ENCODE measurements at regions not wholly inside any gene's neighbourhood (a gene's known extent, or its start where the extent isn't known, plus 50 kb on each side); places are given as distances from the start of the nearest gene placed in this dataset.

DNA sequence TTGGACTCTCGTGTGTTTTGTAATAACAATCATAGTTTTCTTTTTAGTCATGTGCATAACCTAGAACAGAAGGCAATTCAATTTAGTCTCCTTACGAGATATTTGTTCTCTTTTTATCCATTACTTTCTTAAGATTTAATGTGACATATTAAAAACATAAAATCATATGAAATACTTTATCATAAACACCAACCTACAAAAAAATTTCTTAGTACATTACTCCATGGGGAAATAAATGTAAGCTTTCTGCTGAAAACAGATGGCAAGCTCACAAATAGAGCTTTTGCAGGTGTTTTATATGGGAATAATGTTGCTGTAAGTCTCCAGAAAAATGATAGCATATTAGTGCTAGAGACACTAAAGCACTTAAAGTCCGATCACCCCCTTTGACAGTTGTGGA is 1035.2 kb upstream of the ARRDC3 start:
- TF ChIP-seq, protein P1, sequence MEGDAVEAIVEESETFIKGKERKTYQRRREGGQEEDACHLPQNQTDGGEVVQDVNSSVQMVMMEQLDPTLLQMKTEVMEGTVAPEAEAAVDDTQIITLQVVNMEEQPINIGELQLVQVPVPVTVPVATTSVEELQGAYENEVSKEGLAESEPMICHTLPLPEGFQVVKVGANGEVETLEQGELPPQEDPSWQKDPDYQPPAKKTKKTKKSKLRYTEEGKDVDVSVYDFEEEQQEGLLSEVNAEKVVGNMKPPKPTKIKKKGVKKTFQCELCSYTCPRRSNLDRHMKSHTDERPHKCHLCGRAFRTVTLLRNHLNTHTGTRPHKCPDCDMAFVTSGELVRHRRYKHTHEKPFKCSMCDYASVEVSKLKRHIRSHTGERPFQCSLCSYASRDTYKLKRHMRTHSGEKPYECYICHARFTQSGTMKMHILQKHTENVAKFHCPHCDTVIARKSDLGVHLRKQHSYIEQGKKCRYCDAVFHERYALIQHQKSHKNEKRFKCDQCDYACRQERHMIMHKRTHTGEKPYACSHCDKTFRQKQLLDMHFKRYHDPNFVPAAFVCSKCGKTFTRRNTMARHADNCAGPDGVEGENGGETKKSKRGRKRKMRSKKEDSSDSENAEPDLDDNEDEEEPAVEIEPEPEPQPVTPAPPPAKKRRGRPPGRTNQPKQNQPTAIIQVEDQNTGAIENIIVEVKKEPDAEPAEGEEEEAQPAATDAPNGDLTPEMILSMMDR (IDR thresholded peaks at IDR 0.05), result no peak
- no peak for TF ChIP-seq POLR2A (IDR thresholded peaks at IDR 0.05)
